BE2C (cell line): ENCODE measurements at regions not wholly inside any gene's neighbourhood (a gene's known extent, or its start where the extent isn't known, plus 50 kb on each side); places are given as distances from the start of the nearest gene placed in this dataset.

Source experiments
- DNase-seq: peaks from one replicate; pipeline ENCODE4 v3.0.0-alpha.2; 2020
- H3K27me3 ChIP-seq: fragments of 250-450 bp; sonication (Bioruptor Pico); 2 replicates; pipeline ENCODE4 v1.5.1; 2020; ENCODE audit warnings: mild to moderate bottlenecking
- H3K36me3 ChIP-seq: fragments of 250-450 bp; sonication (Bioruptor Pico); 2 replicates; pipeline ENCODE4 v1.5.1; 2020; ENCODE audit warnings: mild to moderate bottlenecking
- H3K4me1 ChIP-seq: fragments of 250-450 bp; sonication (Bioruptor Pico); 2 replicates; pipeline ENCODE4 v1.5.1; 2020
- H3K4me3 ChIP-seq: 2 replicates; pipeline ENCODE4 v1.5.1; 2011; ENCODE audit warnings: low read depth, low read length
- H3K9me3 ChIP-seq: fragments of 250-450 bp; sonication (Bioruptor Pico); 2 replicates; pipeline ENCODE4 v1.5.1; 2020
- TF ChIP-seq, protein P1 (sequence below): IDR thresholded peaks from 2 replicates; pipeline ENCODE4 v1.5.1; 2012; ENCODE audit warnings: mild to moderate bottlenecking, low read depth, low read length

DNA sequence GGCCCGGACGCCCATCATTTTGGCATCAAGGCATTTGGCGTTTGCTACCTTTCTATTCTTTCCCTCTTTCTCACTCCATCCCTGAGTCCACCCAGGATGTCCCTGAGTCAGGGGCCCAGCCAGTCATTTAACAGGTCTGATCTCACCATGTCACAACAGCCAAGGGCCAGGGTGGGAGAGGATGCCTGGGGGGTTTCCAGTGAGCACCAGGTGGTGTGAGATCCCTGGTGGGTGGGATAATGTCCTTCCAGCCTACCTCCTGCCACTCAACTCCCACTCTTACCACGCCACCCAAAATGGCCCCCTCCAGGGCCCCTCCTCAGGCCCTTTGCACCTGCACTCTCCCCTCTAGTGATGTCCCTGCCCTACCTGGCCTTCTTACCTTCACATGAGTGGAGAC is 310.8 kb downstream of the BCL11B start:
- H3K27me3 ChIP-seq, result no peaks in the 10 kb centered on the region
- H3K36me3 ChIP-seq, result no peaks in the 10 kb centered on the region
- H3K4me3 ChIP-seq, result no peak overlapping the region
- no peaks in the 10 kb centered on the region for H3K9me3 ChIP-seq
- DNase-seq, result no peak
- no peaks in the 10 kb centered on the region for H3K4me1 ChIP-seq
- TF ChIP-seq, protein P1, sequence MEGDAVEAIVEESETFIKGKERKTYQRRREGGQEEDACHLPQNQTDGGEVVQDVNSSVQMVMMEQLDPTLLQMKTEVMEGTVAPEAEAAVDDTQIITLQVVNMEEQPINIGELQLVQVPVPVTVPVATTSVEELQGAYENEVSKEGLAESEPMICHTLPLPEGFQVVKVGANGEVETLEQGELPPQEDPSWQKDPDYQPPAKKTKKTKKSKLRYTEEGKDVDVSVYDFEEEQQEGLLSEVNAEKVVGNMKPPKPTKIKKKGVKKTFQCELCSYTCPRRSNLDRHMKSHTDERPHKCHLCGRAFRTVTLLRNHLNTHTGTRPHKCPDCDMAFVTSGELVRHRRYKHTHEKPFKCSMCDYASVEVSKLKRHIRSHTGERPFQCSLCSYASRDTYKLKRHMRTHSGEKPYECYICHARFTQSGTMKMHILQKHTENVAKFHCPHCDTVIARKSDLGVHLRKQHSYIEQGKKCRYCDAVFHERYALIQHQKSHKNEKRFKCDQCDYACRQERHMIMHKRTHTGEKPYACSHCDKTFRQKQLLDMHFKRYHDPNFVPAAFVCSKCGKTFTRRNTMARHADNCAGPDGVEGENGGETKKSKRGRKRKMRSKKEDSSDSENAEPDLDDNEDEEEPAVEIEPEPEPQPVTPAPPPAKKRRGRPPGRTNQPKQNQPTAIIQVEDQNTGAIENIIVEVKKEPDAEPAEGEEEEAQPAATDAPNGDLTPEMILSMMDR, result no peak

DNA sequence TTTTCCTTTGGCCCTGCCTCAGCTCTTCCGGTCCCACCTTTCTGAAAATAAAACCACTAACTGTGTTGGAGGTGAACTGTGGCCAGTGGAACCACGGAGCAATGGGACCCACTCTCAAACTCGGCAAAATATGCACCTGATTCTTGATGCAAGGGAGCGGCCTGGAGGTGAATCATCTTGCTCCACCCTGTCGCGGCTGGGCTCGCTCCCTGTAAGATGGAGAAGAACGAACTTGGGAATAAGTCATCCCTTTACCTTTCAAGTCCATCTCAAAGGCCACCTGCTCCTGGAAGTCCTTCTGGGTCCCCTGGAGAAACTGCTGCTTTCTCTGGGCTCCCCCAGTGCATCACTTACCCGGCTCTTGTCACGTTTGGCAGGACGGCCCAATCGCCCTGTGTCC is 309.9 kb downstream of the BCL11B start:
- no peak overlapping the region for H3K4me3 ChIP-seq
- DNase-seq, result no peak
- H3K27me3 ChIP-seq, result no peaks in the 10 kb centered on the region
- no peaks in the 10 kb centered on the region for H3K9me3 ChIP-seq
- no peaks in the 10 kb centered on the region for H3K4me1 ChIP-seq
- TF ChIP-seq, protein P1, result no peak
- H3K36me3 ChIP-seq, result no peaks in the 10 kb centered on the region

DNA sequence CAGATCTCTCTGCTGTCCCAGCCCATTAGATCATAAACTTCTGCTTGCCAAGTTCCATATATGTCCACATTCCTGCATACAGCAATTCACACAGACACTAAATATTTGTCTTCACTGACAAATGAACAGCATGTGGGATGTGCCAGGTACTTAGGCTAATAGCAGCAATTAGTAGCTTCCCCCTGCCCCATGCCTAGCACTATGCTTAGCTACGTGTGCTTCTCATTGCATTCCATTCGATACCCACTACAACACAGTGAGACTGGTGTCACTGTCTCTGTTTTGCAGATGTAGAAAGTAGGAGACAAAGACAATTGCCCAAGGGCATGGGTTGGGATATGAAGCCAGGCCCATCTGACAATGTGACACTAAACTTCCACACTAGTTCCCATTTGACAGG is 308.4 kb downstream of the BCL11B start:
- no peak for DNase-seq
- H3K4me1 ChIP-seq, result no peaks in the 10 kb centered on the region
- TF ChIP-seq, protein P1, result no peak
- no peaks in the 10 kb centered on the region for H3K36me3 ChIP-seq
- H3K9me3 ChIP-seq, result no peaks in the 10 kb centered on the region
- H3K27me3 ChIP-seq, result no peaks in the 10 kb centered on the region
- no peak overlapping the region for H3K4me3 ChIP-seq

DNA sequence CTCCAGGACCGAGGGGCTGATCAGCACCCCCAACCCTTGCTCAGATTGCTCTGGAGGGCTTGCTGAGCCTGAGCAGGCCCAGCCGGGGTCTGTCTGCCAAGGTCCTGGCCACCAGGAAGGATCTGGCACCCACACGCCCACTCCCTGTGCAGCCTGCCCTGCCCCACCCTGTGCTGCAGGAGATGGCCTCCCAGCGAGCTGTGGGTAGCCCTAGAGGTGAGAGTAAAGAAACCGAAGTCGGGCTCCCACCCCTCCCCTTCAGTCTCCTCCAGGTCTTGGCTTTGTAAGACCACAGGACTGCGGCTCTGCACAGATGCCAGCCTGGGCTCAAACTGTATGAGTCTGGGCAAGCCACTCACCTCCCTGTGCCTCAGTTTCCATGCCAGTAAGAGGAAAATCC is 307.8 kb downstream of the BCL11B start:
- Histone ChIP-seq H3K4me3 (no peak overlapping the region), H3K27me3 (no peaks in the 10 kb centered on the region), H3K9me3 (no peaks in the 10 kb centered on the region), H3K4me1 (no peaks in the 10 kb centered on the region), H3K36me3 (no peaks in the 10 kb centered on the region)
- DNase-seq, result no peak
- TF ChIP-seq, protein P1, result no peak

DNA sequence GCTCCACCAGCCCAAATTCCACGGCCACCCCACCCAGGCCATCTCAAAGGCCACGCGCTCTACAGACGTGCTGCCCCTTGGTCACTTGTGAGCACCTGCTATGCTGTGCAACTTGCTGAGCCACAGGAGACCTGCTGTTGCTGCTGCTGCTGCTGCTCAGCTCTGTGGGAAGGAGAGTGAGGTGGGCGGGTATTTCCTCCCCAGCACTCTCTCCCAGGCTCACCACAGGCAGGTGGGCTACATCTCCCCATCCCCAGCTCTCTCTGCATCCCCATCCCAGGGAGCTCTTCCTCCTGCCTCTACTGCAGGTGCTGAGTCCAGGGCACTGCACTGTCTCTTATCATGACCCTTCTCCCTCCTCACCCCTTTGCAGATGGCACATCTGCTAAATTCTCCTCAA is 306.9 kb downstream of the BCL11B start:
- Histone ChIP-seq H3K36me3 (no peaks in the 10 kb centered on the region), H3K4me1 (no peaks in the 10 kb centered on the region), H3K9me3 (no peaks in the 10 kb centered on the region), H3K4me3 (no peak overlapping the region), H3K27me3 (no peaks in the 10 kb centered on the region)
- no peak for DNase-seq
- TF ChIP-seq, protein P1, result no peak

DNA sequence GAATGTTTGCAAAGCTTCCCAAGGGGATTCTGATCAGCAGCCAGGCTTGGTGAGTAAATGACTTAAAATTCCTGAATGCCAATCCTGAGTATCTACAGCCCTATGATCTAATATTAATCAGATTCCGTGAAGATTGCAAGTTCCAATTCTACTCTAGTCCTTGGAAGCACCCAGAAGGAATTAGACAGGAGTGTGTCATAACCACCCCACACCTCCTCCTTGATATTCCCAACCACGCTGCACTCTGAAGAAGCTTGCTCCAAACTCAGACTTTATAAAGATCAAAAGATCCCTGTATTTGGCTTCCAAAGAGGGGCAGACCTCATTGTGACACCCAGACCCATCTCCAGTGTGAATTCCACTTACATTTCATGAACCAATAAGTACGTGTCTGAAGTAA is 306.0 kb downstream of the BCL11B start:
- H3K4me1 ChIP-seq, result no peaks in the 10 kb centered on the region
- no peak for DNase-seq
- H3K27me3 ChIP-seq, result no peaks in the 10 kb centered on the region
- no peak overlapping the region for H3K4me3 ChIP-seq
- TF ChIP-seq, protein P1, result no peak
- H3K9me3 ChIP-seq, result no peaks in the 10 kb centered on the region
- H3K36me3 ChIP-seq, result no peaks in the 10 kb centered on the region
